HepG2 (cell line): ENCODE measurements at regions not wholly inside any gene's neighbourhood (a gene's known extent, or its start where the extent isn't known, plus 50 kb on each side); places are given as distances from the start of the nearest gene placed in this dataset.

ENCODE experiments used
- ARNT ChIP-seq: fragments of 450-650 bp; IDR thresholded peaks from 2 replicates; pipeline ENCODE4 v1.6.1; 2017
- ATF1 ChIP-seq: IDR thresholded peaks from 2 replicates; pipeline ENCODE4 v1.6.1; 2016; ENCODE audit warnings: mild to moderate bottlenecking, control low read depth
- ZNF160 ChIP-seq: sonication (generic); formaldehyde crosslinking; IDR thresholded peaks from 2 replicates; pipeline ENCODE4 v1.8.0; 2022; ENCODE audit warnings: mild to moderate bottlenecking, inconsistent platforms, missing genetic modification reagents
- ZNF335 ChIP-seq: sonication (generic); formaldehyde crosslinking; IDR thresholded peaks from 2 replicates; pipeline ENCODE4 v1.4.0; 2020; ENCODE audit warnings: missing genetic modification reagents

- TF ChIP-seq ARNT (no peak), ZNF160 (CRISPR knock-in tag) (no peak), ZNF335 (CRISPR knock-in tag) (no peak), ATF1 (no peak)
These were observed 606.7 kb upstream of the FAM174A start for GRCh38 chr5:99928490-99928889.
